Erythroblast (primary cell): ENCODE measurements at regions not wholly inside any gene's neighbourhood (a gene's known extent, or its start where the extent isn't known, plus 50 kb on each side); places are given as distances from the start of the nearest gene placed in this dataset.

ENCODE experiments used
- GATA1 ChIP-seq: IDR thresholded peaks from 2 replicates; pipeline ENCODE4 v1.6.1; 2011; ENCODE audit warnings: low read depth, mild to moderate bottlenecking, control low read depth, low read length, moderate library complexity
- POLR2A ChIP-seq: IDR thresholded peaks from 2 replicates; pipeline ENCODE4 v1.6.1; 2011; ENCODE audit warnings: mild to moderate bottlenecking, low read length

DNA sequence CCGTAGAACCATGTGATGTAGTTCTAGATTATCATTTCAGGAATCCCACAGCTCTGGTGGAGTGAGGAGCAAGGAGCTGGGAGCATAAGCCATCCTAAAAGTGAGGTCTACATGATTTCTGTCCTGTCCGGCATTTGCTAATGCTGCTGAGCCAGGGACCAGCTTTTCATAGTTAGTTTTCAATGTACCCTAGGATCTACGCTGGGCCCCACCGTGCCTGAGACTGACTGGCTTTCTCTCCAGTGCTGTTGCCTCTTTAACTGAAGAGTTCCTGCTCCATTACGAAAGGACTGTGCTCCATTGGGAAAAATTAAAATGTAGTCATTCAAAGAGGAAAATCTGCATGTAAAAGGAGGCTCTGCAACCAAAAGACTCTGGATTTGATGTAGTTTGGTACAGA, 634.8 kb downstream of the DMRTA1 start:
- TF ChIP-seq POLR2A (no peak), GATA1 (peak; percentile 14)
